H9 (cell line): ENCODE measurements at regions not wholly inside any gene's neighbourhood (a gene's known extent, or its start where the extent isn't known, plus 50 kb on each side); places are given as distances from the start of the nearest gene placed in this dataset.

Experiments used
- DNase-seq: peaks from one replicate; pipeline ENCODE4 v3.0.0-alpha.2; 2017
- H2AFZ ChIP-seq: one replicate; pipeline ENCODE4 v1.6.1; 2013; ENCODE audit warnings: mild to moderate bottlenecking, low read length, control low read depth, moderate library complexity
- H2AK5ac ChIP-seq: 2 replicates; pipeline ENCODE4 v1.6.1; 2013; ENCODE audit warnings: low read length, control low read depth, mixed read lengths; ENCODE audit not compliant: insufficient read length
- H2BK120ac ChIP-seq: one replicate; pipeline ENCODE4 v1.6.1; 2013; ENCODE audit warnings: low read depth, mild to moderate bottlenecking, low read length, control low read depth, inconsistent platforms; ENCODE audit not compliant: poor library complexity, severe bottlenecking
- H2BK12ac ChIP-seq: 2 replicates; pipeline ENCODE4 v1.6.1; 2013; ENCODE audit warnings: low read length, control low read depth, mixed read lengths, low read depth; ENCODE audit not compliant: insufficient read length
- H2BK15ac ChIP-seq: 2 replicates; pipeline ENCODE4 v1.6.1; 2013; ENCODE audit warnings: low read depth, low read length, control low read depth
- H2BK20ac ChIP-seq: one replicate; pipeline ENCODE4 v1.6.1; 2013; ENCODE audit warnings: low read depth, mild to moderate bottlenecking, low read length, control low read depth, inconsistent platforms; ENCODE audit not compliant: poor library complexity, severe bottlenecking
- H2BK5ac ChIP-seq: 2 replicates; pipeline ENCODE4 v1.6.1; 2013; ENCODE audit warnings: low read length, control low read depth, mixed read lengths; ENCODE audit not compliant: insufficient read length
- H3K14ac ChIP-seq: 2 replicates; pipeline ENCODE4 v1.6.1; 2013; ENCODE audit warnings: low read length, control low read depth; ENCODE audit not compliant: insufficient read depth
- H3K18ac ChIP-seq: 2 replicates; pipeline ENCODE4 v1.6.1; 2013; ENCODE audit warnings: low read depth, mild to moderate bottlenecking, mixed read lengths, low read length, control low read depth; ENCODE audit not compliant: insufficient read length
- H3K23ac ChIP-seq: 2 replicates; pipeline ENCODE4 v1.6.1; 2013; ENCODE audit warnings: low read length, control low read depth, mixed read lengths, low read depth; ENCODE audit not compliant: insufficient read length
- H3K23me2 ChIP-seq: 2 replicates; pipeline ENCODE4 v1.6.1; 2013; ENCODE audit warnings: low read depth, mild to moderate bottlenecking, mixed read lengths, low read length, control low read depth; ENCODE audit not compliant: insufficient read length, poor library complexity, severe bottlenecking
- H3K27ac ChIP-seq: 2 replicates; pipeline ENCODE4 v1.5.1; 2013; ENCODE audit warnings: low read length, control low read depth, mixed read lengths, low read depth; ENCODE audit not compliant: insufficient read length
- H3K27me3 ChIP-seq: 2 replicates; pipeline ENCODE4 v1.6.1; 2013; ENCODE audit warnings: low read length, control low read depth, inconsistent platforms; ENCODE audit not compliant: insufficient read depth
- H3K4ac ChIP-seq: 2 replicates; pipeline ENCODE4 v1.6.1; 2013; ENCODE audit warnings: low read depth, mild to moderate bottlenecking, control low read depth, inconsistent platforms, low read length, moderate library complexity
- H3K4me1 ChIP-seq: 2 replicates; pipeline ENCODE4 v1.6.1; 2013; ENCODE audit warnings: low read length, control low read depth, inconsistent platforms; ENCODE audit not compliant: insufficient read depth
- H3K4me2 ChIP-seq: 2 replicates; pipeline ENCODE4 v1.6.1; 2013; ENCODE audit warnings: low read length, control low read depth, mixed read lengths; ENCODE audit not compliant: insufficient read length, insufficient read depth
- H3K56ac ChIP-seq: 2 replicates; pipeline ENCODE4 v1.6.1; 2013; ENCODE audit warnings: low read depth, mild to moderate bottlenecking, mixed read lengths, low read length, control low read depth; ENCODE audit not compliant: insufficient read length
- H3K79me1 ChIP-seq: 2 replicates; pipeline ENCODE4 v1.6.1; 2013; ENCODE audit warnings: low read depth, mild to moderate bottlenecking, moderate library complexity, low read length, control low read depth, inconsistent platforms; ENCODE audit not compliant: insufficient read depth, poor library complexity, severe bottlenecking
- H3K79me2 ChIP-seq: 2 replicates; pipeline ENCODE4 v1.6.1; 2013; ENCODE audit warnings: low read length, control low read depth, inconsistent platforms; ENCODE audit not compliant: insufficient read depth
- H3K9ac ChIP-seq: 2 replicates; pipeline ENCODE4 v1.6.1; 2013; ENCODE audit warnings: low read length, control low read depth, mixed read lengths; ENCODE audit not compliant: insufficient read length; ENCODE audit errors: extremely low read depth
- H3K9me3 ChIP-seq: one replicate; pipeline ENCODE4 v1.6.1; 2013; ENCODE audit warnings: low read depth, low read length, inconsistent platforms; ENCODE audit not compliant: control insufficient read depth
- H3T11ph ChIP-seq: one replicate; pipeline ENCODE4 v1.6.1; 2013; ENCODE audit warnings: mild to moderate bottlenecking, low read length, control low read depth, inconsistent platforms
- H4K20me1 ChIP-seq: one replicate; pipeline ENCODE4 v1.6.1; 2013; ENCODE audit not compliant: control insufficient read depth, insufficient read length, insufficient read depth
- H4K5ac ChIP-seq: 2 replicates; pipeline ENCODE4 v1.6.1; 2013; ENCODE audit warnings: low read depth, mild to moderate bottlenecking, mixed read lengths, low read length, control low read depth; ENCODE audit not compliant: insufficient read length
- H4K8ac ChIP-seq: replicated peaks from 2 replicates; pipeline ENCODE4 v1.6.1; 2013; ENCODE audit warnings: low read length, control low read depth, mixed read lengths, low read depth; ENCODE audit not compliant: insufficient read length
- H4K91ac ChIP-seq: 2 replicates; pipeline ENCODE4 v1.6.1; 2013; ENCODE audit warnings: low read depth, mild to moderate bottlenecking, moderate library complexity, mixed read lengths, low read length, control low read depth; ENCODE audit not compliant: insufficient read length
- H3K27ac Mint-ChIP-seq, 3 experiments: 2 replicates in 2 of 3; 3 replicates in 1 of 3; pipeline ENCODE4 v1.8.0; 2020 to 2021; ENCODE audit warnings: mixed read lengths in 3 of 3, mild to moderate bottlenecking in 1 of 3, moderate library complexity in 1 of 3
- H3K27me3 Mint-ChIP-seq: 2 replicates; pipeline ENCODE4 v1.8.0; 2021; ENCODE audit warnings: low read depth, mild to moderate bottlenecking, moderate library complexity, mixed read lengths
- H3K36me3 Mint-ChIP-seq, 3 experiments: 2 replicates in 2 of 3; 3 replicates in 1 of 3; pipeline ENCODE4 v1.8.0; 2020 to 2021; ENCODE audit warnings: low read depth in 3 of 3, mixed read lengths in 3 of 3; ENCODE audit not compliant: insufficient read depth in 1 of 3
- H3K4me1 Mint-ChIP-seq, 2 experiments: 2 replicates each; pipeline ENCODE4 v1.8.0; 2020; ENCODE audit warnings: mixed read lengths in 2 of 2
- H3K4me3 Mint-ChIP-seq, 2 experiments: 2 replicates in 1 of 2; 3 replicates in 1 of 2; pipeline ENCODE4 v1.8.0; 2020 to 2021; ENCODE audit warnings: mild to moderate bottlenecking in 2 of 2, mixed read lengths in 2 of 2, moderate library complexity in 1 of 2
- H3K9me3 Mint-ChIP-seq, 2 experiments: 2 replicates in 1 of 2; 3 replicates in 1 of 2; pipeline ENCODE4 v1.8.0; 2020; ENCODE audit warnings: mild to moderate bottlenecking in 2 of 2, mixed read lengths in 2 of 2, moderate library complexity in 1 of 2
- WGBS: extraction: QIAGEN DNeasy Blood & Tissue Kit; methylation state at CpG from one replicate; pipeline ENCODE4 v1.1.7; 2013; ENCODE audit warnings: missing lambda C conversion rate, low lambda C conversion rate, mixed read lengths; ENCODE audit not compliant: insufficient read length; ENCODE audit errors: extremely low coverage; 5-methylcytosine and 5-hydroxymethylcytosine counted together
- TF ChIP-seq, protein P1 (sequence below): fragments of 200-600 bp; sonication (generic); conservative IDR thresholded peaks from 3 replicates; pipeline ENCODE4 v1.8.0; 2021; ENCODE audit warnings: antibody characterized with exemption, mild to moderate bottlenecking

- Histone ChIP-seq H3K14ac (no peak overlapping the region), H3K4me2 (no peak overlapping the region), H2BK20ac (no peak overlapping the region), H3T11ph (no peak overlapping the region), H4K5ac (no peak overlapping the region), H4K91ac (no peak overlapping the region), H3K9me3 (no peaks in the 10 kb centered on the region), H3K27ac (no peak overlapping the region), H2AFZ (no peak overlapping the region), H2BK120ac (no peak overlapping the region), H4K20me1 (no peaks in the 10 kb centered on the region), H2AK5ac (no peak overlapping the region), H3K79me1 (no peaks in the 10 kb centered on the region), H4K8ac (no peak overlapping the region), H3K4me1 (no peaks in the 10 kb centered on the region), H2BK5ac (no peak overlapping the region), H2BK12ac (no peak overlapping the region), H3K23ac (no peak overlapping the region), H3K18ac (no peak overlapping the region), H3K79me2 (no peaks in the 10 kb centered on the region), H2BK15ac (no peak overlapping the region), H3K9ac (no peak overlapping the region), H3K23me2 (no peaks in the 10 kb centered on the region), H3K56ac (no peak overlapping the region), H3K27me3 (no peaks in the 10 kb centered on the region), H3K4ac (no peak overlapping the region)
- Mint-ChIP-seq H3K27me3 (peaks cover 2% of the 10 kb centered on the region), H3K36me3 (peaks cover 11 to 22% (median 12%) of the 10 kb centered on the region in 3 experiments), H3K27ac (peak overlapping the region in 2 of 3 experiments; percentile 12 to 53; a peak in 4 of 7 replicates), H3K4me3 (peak overlapping the region in 1 of 2 experiments; percentile 28; a peak in 1 of 5 replicates), H3K9me3 (peaks cover 15 to 27% of the 10 kb centered on the region in 2 experiments), H3K4me1 (peaks cover 7 to 24% of the 10 kb centered on the region in 2 experiments)
- WGBS, result no CpG with 5 or more reads among the region's 1 CpG
- DNase-seq, result no peak
- TF ChIP-seq, protein P1, sequence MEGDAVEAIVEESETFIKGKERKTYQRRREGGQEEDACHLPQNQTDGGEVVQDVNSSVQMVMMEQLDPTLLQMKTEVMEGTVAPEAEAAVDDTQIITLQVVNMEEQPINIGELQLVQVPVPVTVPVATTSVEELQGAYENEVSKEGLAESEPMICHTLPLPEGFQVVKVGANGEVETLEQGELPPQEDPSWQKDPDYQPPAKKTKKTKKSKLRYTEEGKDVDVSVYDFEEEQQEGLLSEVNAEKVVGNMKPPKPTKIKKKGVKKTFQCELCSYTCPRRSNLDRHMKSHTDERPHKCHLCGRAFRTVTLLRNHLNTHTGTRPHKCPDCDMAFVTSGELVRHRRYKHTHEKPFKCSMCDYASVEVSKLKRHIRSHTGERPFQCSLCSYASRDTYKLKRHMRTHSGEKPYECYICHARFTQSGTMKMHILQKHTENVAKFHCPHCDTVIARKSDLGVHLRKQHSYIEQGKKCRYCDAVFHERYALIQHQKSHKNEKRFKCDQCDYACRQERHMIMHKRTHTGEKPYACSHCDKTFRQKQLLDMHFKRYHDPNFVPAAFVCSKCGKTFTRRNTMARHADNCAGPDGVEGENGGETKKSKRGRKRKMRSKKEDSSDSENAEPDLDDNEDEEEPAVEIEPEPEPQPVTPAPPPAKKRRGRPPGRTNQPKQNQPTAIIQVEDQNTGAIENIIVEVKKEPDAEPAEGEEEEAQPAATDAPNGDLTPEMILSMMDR, result no peak
Observed at GRCh38 chr10:24096281-24096680, 112.7 kb upstream of the KIAA1217 start.
